HG02642 (cell line): ENCODE measurements at regions not wholly inside any gene's neighbourhood (a gene's known extent, or its start where the extent isn't known, plus 50 kb on each side); places are given as distances from the start of the nearest gene placed in this dataset.

ENCODE experiments used
- ATAC-seq: cut with Tn5 transposase; IDR thresholded peaks from one replicate; pipeline ENCODE4 v1.9.1; 2021; ENCODE audit warnings: mild to moderate bottlenecking; ENCODE audit not compliant: unreplicated experiment, poor library complexity

GRCh38 chr1:36584874-36585453 is 102.3 kb upstream of the CSF3R start:
- ATAC-seq: no peak

GRCh38 chr1:36583980-36584782 is 101.5 kb upstream of the CSF3R start:
- ATAC-seq: no peak

- no peak for ATAC-seq
These were observed 100.4 kb upstream of the CSF3R start for GRCh38 chr1:36583080-36583479.

- ATAC-seq: no peak
These were observed 99.5 kb upstream of the CSF3R start for GRCh38 chr1:36582066-36582755.

GRCh38 chr1:36580524-36580923 is 97.8 kb upstream of the CSF3R start:
- no peak for ATAC-seq

- ATAC-seq: no peak
These were observed 96.3 kb upstream of the CSF3R start for GRCh38 chr1:36579039-36579438.

GRCh38 chr1:36576551-36577110 is 93.9 kb upstream of the CSF3R start:
- ATAC-seq: no peak

GRCh38 chr1:36576118-36576517 is 93.4 kb upstream of the CSF3R start:
- no peak for ATAC-seq

GRCh38 chr1:36573445-36573844 is 90.7 kb upstream of the CSF3R start:
- no peak for ATAC-seq

- ATAC-seq: no peak
These were observed 90.2 kb upstream of the CSF3R start for GRCh38 chr1:36572906-36573305.

- no peak for ATAC-seq
These were observed 89.5 kb upstream of the CSF3R start for GRCh38 chr1:36572142-36572715.

GRCh38 chr1:36571106-36571505 is 88.4 kb upstream of the CSF3R start:
- no peak for ATAC-seq

GRCh38 chr1:36570478-36571060 is 87.9 kb upstream of the CSF3R start:
- no peak for ATAC-seq

GRCh38 chr1:36570006-36570405 is 87.3 kb upstream of the CSF3R start:
- no peak for ATAC-seq

- ATAC-seq: no peak
These were observed 85.1 kb upstream of the CSF3R start for GRCh38 chr1:36567601-36568341.

GRCh38 chr1:36565576-36566501 is 83.1 kb upstream of the CSF3R start:
- no peak for ATAC-seq

GRCh38 chr1:36562181-36562685 is 79.5 kb upstream of the CSF3R start:
- ATAC-seq: no peak

- no peak for ATAC-seq
These were observed 78.6 kb upstream of the CSF3R start for GRCh38 chr1:36561361-36561724.
